ENCODE measurements at regions not wholly inside any gene's neighbourhood (a gene's known extent, or its start where the extent isn't known, plus 50 kb on each side); places are given as distances from the start of the nearest gene placed in this dataset.
A peak's percentile ranks its signal among the peaks of the same experiment; 100 is the strongest.

DNA sequence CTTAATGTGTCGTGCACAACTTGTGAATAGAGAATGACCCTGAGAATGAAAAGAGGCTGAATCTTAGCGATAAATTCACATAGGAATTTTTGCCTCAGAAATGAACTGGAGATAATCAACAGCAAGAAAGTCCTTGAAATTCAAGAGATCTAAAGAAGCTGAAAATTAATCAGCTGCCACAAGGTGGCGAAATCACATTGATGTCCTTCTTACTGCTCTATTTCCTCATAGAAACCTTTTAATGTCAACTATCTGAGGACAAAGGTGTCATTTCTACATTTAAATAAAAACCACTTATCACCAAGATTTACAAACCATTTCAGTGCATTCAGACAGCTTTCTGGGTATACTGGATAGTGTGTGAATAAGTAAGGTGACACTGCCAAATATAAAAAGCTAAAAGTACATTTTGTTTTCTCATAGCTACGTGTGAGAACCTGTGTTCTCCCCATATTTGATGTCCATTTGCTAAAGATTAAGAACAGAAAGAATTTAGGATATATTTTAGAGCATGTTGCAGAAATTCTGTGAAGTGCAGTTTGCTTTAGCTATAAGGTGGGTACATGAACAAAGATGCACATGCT lies 485.3 kb upstream of the PTBP2 start:
- TF ChIP-seq EZH2phosphoT487 (conservative IDR thresholded peaks at IDR 0.05; ENCODE audit: low read length): no peak
- TF ChIP-seq, protein P1, sequence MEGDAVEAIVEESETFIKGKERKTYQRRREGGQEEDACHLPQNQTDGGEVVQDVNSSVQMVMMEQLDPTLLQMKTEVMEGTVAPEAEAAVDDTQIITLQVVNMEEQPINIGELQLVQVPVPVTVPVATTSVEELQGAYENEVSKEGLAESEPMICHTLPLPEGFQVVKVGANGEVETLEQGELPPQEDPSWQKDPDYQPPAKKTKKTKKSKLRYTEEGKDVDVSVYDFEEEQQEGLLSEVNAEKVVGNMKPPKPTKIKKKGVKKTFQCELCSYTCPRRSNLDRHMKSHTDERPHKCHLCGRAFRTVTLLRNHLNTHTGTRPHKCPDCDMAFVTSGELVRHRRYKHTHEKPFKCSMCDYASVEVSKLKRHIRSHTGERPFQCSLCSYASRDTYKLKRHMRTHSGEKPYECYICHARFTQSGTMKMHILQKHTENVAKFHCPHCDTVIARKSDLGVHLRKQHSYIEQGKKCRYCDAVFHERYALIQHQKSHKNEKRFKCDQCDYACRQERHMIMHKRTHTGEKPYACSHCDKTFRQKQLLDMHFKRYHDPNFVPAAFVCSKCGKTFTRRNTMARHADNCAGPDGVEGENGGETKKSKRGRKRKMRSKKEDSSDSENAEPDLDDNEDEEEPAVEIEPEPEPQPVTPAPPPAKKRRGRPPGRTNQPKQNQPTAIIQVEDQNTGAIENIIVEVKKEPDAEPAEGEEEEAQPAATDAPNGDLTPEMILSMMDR (IDR thresholded peaks at IDR 0.05; ENCODE audit: insufficient read depth, low read length, poor library complexity, severe bottlenecking): peak; percentile 28
- Histone ChIP-seq H3K79me2 (ENCODE audit: insufficient read depth, low read length) (no peaks in the 10 kb centered on the region), H3K4me2 (ENCODE audit: low read depth, low read length, poor library complexity, severe bottlenecking) (no peak overlapping the region), H3K9ac (ENCODE audit: low read length) (no peak overlapping the region), H3F3A (ENCODE audit: insufficient read depth) (no peaks in the 10 kb centered on the region), H3K27me3 (ENCODE audit: low read length) (no peaks in the 10 kb centered on the region), H3K36me3 (ENCODE audit: low read length) (no peaks in the 10 kb centered on the region), H3K9me3 (ENCODE audit: insufficient read depth, low read length) (no peaks in the 10 kb centered on the region), H2AFZ (ENCODE audit: low read depth, low read length, severe bottlenecking) (no peak overlapping the region), H3K4me3 (ENCODE audit: insufficient read depth, low read length, poor library complexity, severe bottlenecking) (no peak overlapping the region), H4K20me1 (ENCODE audit: low read depth, low read length) (no peaks in the 10 kb centered on the region), H3K27ac (ENCODE audit: low read depth, low read length) (no peak overlapping the region), H3K9me2 (replicated peaks; ENCODE audit: insufficient read depth, low read length) (no peaks in the 10 kb centered on the region)

DNA sequence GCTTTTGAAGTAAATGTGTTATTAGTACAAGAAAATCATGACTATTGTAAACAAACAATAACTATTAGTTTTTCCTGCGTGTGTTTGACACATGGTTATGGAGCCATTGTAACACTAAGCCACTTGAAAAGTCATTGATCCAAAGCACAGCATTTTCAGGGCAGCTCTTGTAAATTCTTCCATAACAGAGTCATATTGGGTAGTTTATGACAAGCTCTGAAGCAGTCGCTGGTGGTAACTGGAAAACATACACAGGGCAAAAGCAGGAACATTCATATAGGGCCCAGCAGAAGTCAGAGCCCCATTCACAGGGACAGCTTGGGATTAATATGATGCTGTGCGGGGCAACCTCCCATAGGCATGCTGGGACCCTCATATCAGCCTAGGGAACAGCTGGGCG lies 483.2 kb upstream of the PTBP2 start:
- Histone ChIP-seq H3K79me2 (ENCODE audit: insufficient read depth, low read length) (no peaks in the 10 kb centered on the region), H3K9me3 (ENCODE audit: insufficient read depth, low read length) (no peaks in the 10 kb centered on the region)

DNA sequence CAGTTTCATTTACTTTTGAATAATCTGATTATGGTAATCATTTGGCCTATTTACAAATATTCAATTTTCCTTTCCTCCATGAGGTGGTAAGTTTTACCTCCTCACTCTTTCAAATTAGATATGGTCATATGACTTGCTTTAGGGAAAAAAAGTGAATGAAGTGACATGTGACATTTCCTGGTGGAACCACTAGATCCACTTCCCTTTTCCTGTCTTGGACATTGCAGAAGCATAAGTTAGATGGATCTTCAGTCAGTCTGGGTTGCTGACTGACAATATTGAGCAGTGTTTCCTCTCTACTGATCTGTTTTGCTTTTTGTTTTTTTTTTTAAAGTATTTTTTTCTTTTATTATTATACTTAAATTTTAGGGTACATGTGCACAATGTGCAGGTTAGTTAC lies 481.1 kb upstream of the PTBP2 start:
- Histone ChIP-seq H3F3A (ENCODE audit: insufficient read depth) (no peaks in the 10 kb centered on the region), H3K9ac (ENCODE audit: low read length) (no peak overlapping the region), H4K20me1 (ENCODE audit: low read depth, low read length) (no peaks in the 10 kb centered on the region)

More for the DNA sequence above, 483.2 kb upstream of the PTBP2 start:
- Histone ChIP-seq H3K36me3 (ENCODE audit: low read length) (no peaks in the 10 kb centered on the region), H4K20me1 (ENCODE audit: low read depth, low read length) (no peaks in the 10 kb centered on the region), H3K4me3 (ENCODE audit: insufficient read depth, low read length, poor library complexity, severe bottlenecking) (no peak overlapping the region), H3K27me3 (ENCODE audit: low read length) (no peaks in the 10 kb centered on the region), H3K9me2 (replicated peaks; ENCODE audit: insufficient read depth, low read length) (no peaks in the 10 kb centered on the region), H3F3A (ENCODE audit: insufficient read depth) (no peaks in the 10 kb centered on the region), H3K27ac (ENCODE audit: low read depth, low read length) (no peak overlapping the region), H3K4me2 (ENCODE audit: low read depth, low read length, poor library complexity, severe bottlenecking) (no peak overlapping the region), H3K9ac (ENCODE audit: low read length) (no peak overlapping the region), H2AFZ (ENCODE audit: low read depth, low read length, severe bottlenecking) (no peak overlapping the region)
- no peak for TF ChIP-seq EZH2phosphoT487 (conservative IDR thresholded peaks at IDR 0.05; ENCODE audit: low read length)
- TF ChIP-seq, protein P1 (IDR thresholded peaks at IDR 0.05; ENCODE audit: insufficient read depth, low read length, poor library complexity, severe bottlenecking): no peak

More for the DNA sequence above, 481.1 kb upstream of the PTBP2 start:
- no peak overlapping the region for H2AFZ ChIP-seq (ENCODE audit: low read depth, low read length, severe bottlenecking)
- no peaks in the 10 kb centered on the region for H3K9me3 ChIP-seq (ENCODE audit: insufficient read depth, low read length)
- no peaks in the 10 kb centered on the region for H3K79me2 ChIP-seq (ENCODE audit: insufficient read depth, low read length)
- no peaks in the 10 kb centered on the region for H3K27me3 ChIP-seq (ENCODE audit: low read length)
- TF ChIP-seq EZH2phosphoT487 (conservative IDR thresholded peaks at IDR 0.05; ENCODE audit: low read length): no peak
- TF ChIP-seq, protein P1 (IDR thresholded peaks at IDR 0.05; ENCODE audit: insufficient read depth, low read length, poor library complexity, severe bottlenecking): no peak
- no peak overlapping the region for H3K4me3 ChIP-seq (ENCODE audit: insufficient read depth, low read length, poor library complexity, severe bottlenecking)
- no peaks in the 10 kb centered on the region for H3K9me2 ChIP-seq (replicated peaks; ENCODE audit: insufficient read depth, low read length)
- H3K27ac ChIP-seq (ENCODE audit: low read depth, low read length): no peak overlapping the region
- H3K4me2 ChIP-seq (ENCODE audit: low read depth, low read length, poor library complexity, severe bottlenecking): no peak overlapping the region
- H3K36me3 ChIP-seq (ENCODE audit: low read length): no peaks in the 10 kb centered on the region
